CD4-positive, alpha-beta T cell treated with Interferon alpha-2 for 1 hour (primary cell): ENCODE measurements at regions not wholly inside any gene's neighbourhood (a gene's known extent, or its start where the extent isn't known, plus 50 kb on each side); places are given as distances from the start of the nearest gene placed in this dataset.

ENCODE experiments used
- DNase-seq, 2 donors: peaks; one replicate each; pipeline ENCODE4 v3.0.0-alpha.2; 2020 to 2022

DNA sequence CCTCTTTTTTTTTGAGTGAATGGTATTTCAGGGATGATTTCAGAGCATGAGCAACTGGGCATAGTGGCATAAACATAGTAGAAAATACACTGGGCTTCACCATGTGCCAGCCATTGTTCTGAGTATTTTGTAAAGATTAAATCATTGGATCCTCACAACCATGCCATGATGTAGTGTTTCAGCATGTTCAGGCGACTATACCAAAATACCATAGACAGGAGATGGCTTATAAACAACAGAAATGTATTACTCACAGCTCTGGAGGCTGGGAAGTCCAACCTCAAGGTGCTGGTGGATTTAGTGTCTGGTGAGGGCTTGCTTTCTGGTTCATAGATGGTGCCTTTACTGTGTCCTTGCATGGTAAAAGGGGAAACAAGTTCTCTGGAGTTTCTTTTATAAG is 101.5 kb upstream of the KL start:
- DNase-seq = no peak

DNA sequence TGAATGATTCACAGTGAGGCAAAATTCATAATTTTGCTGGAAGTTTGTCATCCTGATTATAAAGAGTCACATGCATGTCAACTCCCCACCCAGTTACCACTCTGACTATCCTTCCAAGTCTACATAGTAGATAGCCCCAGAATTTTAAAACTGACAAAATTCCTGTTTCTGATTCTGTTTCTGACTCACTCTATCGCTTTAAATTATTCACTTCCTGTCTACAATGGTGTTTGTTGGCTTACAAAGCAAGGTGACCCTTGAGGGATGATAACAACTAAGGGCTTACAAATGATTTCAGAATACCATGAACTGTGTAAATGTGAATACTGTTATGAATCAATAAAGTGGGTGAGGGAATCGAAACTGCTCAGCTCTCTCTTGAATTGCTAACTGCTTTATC is 98.7 kb upstream of the KL start:
- no peak for DNase-seq

DNA sequence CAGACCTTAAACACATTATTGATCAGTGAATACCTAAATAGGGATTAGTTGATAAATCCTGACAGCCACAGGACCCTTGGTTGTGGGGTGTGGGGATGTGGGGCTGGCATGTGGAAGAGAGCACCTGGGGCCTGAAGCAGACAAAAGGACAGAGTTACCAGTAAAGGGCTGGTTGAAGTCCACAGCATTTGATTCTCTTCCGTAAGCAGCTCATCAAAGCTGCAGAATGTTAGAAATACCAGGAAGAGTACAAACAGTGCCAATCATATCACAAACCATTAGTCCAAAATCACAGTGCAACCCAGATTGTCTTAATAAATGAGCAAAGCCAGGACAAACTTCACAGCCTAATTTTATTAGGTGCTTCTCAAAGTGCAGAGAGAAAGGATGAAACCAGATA is 92.5 kb upstream of the KL start:
- no peak for DNase-seq

DNA sequence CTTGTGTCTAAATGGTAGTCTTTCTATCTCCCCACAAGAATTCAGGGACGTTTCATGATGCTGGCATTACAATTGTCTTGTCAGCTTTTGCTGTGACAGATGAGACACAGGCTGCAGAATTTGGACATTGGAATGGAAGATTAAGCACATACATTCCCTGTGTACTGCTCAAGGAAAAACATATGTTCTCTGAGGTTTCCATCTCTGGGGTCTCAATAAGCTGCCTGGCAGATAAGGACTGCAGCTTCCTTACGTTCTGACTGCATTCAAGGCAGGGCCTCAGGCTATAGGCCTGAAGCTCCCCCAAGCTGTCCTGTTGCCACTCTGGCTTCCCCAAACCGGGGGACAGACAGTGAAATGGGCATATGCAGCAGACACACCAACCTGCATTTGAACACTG is 91.3 kb upstream of the KL start:
- no peak for DNase-seq

DNA sequence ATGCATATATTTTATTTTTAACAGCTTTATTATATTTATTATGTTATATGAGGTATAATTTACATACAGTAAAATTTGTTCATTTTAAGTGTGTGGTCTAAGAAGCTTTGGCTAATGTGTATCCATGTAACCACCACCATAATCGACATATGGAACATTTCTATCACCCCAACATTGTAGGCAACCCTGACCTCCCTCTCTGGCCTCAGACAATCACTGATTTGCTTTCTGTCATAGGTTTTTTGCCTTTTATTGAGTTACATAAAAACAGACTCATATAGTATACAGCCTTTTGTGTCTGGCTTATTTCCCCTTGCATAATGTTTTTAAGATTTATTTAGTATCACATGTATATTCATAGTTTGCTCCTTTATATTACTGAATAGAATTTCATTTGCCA is 90.7 kb upstream of the KL start:
- DNase-seq = no peak

DNA sequence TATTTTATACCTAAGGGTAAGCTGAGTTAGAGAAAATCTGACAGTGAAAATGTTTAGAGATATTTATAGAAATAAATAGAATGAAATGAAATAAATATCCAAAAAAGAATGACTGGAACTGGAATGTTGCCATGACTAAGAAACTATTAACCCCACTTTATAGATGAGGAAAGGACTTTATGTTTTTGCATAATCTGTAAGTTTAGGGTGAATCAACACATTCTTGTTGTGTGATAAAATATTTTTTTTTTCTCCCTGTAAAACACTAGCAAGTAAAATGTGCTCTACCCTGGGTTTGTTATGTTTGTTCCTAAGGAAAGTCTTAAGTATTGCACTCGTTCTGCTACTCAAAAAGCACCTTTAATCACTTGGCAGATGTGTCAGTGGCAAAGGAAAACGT is 83.8 kb upstream of the KL start:
- DNase-seq = no peak

DNA sequence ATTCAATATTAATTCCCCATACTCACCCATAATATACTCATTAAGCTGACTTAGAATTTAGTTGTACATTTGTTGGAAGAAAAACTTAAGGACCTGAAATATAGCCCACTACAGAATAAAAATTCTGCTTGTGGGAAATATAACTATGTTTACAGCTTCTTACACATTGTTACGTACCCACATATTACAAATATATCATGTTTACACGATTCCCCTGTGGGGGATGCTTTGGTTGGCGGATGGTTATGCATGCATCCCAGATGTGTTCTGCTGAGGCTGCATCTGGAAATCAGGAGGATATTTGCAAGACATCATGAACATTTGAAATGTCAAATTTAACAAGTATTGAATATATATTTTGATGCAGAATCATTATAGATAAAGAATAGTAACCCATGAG is 79.5 kb upstream of the KL start:
- no peak for DNase-seq

DNA sequence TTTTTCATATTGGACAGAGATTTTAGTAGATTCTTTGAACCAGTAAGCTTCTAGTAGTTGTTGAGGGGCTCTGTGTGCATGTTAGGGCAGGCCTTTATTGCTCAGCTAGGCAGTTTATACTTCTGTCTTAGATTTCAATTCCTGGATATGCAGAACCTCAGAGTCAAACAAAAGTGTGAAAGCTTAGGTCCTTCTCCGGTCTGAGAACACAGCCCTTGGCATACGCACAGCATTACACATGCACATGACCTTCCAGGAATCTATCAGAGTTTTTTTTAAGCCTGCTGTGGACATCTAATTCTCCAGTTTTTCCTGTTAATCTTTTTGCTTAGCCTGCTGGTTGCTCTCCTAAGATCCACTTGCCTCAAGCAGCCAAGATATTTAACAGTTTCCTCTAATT is 77.9 kb upstream of the KL start:
- DNase-seq = no peak

DNA sequence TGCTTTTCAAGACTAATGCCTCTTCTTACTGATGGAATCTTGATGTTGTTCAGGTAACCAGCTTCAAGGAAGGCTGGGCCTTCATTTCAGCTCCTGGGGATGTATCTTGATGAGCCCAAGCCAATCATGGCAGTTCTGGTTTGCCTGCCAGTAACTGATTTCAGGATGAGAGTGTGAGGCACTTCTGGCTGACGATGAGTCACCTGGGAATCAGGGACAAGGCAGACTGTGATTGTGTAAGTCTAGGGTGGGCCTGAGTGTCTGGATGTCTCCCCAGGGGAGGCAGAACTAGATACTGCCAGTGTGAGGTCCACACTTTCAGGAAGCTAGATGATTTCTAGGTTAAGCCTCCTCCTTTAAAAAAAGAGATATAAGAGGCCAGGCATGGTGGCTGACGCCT is 77.3 kb upstream of the KL start:
- no peak for DNase-seq

DNA sequence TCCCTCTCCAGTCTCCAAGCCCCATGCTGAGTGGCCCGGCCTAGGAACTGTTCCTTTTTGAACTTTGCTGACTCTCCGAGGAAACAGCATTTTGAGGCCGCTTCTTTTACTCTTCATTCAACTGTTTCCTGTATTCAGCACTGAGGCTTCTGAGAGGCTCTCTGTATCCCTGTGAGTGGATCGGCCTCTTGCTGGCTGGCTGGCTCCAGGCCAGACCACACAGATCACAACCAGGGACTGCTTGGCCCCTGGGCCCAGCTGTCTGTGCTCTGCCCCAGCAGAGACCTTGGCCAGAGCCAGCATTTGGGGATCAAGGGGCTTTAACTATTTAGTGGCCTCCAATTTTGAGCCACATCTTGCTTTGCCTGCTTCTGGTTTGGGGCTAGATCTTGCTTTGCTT is 75.6 kb upstream of the KL start:
- no peak for DNase-seq

DNA sequence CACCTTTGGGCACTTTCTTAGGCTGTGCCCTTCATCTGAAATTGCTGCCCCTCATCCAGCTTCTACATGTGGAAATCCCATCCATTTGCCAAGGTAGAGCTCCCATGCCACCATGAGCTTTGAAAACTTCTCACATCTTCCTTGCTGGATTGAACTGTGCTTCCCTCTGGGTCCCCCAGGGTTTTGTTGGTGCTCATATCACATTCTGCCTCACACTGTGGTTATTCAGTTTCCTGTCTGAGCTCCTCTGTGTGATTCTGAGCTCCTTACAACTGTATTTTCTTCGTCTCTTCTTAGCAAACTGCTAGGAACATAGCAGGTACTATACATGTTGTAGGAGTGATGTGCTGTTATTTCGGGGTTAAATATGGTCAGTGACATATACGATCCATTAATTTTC is 74.9 kb upstream of the KL start:
- DNase-seq = no peak

DNA sequence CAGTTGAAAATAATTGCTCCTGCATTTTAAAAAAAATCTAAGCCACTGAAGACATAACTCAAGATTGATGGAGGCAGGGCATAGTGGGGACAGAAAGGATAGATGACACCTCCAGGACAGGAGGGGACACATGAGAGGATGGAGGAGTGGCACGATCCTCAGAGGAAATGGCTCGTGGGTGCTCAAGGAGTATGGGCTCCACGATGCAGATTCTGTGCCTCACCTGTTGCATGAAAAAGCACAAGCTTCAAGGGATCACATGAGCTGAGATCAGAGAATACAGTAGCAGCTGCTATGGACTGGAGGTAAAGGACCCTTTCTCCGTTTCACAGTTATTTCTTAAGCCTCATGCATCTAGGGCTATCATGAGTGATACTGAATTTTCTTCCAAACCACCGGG is 69.7 kb upstream of the KL start:
- no peak for DNase-seq

DNA sequence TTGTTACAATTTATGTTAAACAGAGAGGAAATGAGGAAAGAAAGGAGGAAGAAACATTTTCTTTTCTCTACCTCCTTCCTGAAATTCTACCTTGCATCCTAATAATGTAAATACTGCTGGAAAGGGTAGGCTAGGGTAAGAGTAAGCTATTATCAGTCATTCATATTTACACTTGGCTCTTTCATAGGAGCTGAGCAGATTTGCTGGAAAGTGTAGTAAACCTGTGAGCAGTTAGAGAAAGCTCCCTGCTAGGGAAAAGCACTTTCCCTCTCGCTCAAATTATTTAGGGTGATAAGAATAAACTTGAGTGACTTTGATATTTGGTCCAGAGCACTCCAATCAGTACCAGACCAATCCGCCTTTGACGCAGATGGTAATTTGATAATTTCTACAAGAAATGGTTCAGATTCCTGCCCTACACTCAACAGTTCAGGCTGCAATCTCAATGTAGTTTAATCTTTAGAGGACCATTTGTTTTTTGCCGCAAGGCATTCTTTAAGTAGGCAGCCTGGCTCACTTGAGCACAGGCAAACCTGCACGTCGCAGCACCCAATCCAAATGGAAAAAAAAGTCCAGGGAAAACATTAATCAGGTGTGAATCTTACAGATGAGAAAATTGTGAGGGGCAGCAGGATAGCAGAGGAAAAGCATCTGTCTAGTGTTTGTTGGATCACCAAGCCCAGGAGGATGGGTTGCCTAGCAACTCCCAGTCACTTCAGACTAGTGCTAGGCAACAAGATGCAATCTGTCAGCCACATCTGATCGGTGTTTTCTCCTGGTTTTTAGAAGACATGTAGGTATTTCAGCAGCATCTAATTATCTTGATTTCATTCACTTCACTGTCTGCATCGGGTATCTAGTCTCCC is 68.6 kb upstream of the KL start:
- DNase-seq = no peak

DNA sequence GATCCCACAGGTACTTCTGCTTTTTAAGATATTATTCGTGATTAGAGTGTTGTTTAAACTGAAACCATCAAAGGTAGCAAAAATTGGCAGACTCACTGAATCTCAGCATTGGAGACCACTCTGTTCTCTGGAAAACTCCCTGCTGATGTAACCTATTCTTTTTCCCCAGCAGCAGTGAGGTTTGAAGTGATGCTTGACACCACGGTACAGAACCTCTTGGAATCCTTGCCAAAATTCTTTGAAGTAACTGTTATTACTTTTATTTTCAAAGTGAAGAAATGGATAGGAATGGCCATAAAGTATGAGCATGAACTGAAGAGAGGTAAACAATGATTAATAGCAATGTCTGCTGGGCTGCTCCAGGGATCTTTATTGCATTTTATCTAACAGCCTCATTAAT is 66.4 kb upstream of the KL start:
- DNase-seq = no peak

DNA sequence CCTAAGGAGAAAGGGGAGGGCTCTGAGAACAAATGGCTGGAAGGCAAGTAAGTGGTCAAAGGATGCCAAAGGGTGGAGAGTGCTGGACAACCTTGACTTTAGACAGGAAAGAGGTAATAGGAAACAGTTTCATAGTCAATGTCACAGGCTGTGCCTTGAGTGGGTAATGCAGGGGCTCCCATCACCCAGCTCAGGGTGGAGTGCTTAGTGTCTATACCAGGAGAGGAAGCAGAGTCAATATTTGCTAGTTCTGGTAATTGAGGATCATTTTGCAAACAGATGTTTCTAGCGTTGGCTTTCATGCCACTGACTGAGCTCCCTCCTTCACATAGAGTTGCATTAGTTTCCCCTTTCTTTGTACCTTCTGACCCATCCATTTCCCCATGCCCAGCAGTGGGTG is 64.6 kb upstream of the KL start:
- no peak for DNase-seq

DNA sequence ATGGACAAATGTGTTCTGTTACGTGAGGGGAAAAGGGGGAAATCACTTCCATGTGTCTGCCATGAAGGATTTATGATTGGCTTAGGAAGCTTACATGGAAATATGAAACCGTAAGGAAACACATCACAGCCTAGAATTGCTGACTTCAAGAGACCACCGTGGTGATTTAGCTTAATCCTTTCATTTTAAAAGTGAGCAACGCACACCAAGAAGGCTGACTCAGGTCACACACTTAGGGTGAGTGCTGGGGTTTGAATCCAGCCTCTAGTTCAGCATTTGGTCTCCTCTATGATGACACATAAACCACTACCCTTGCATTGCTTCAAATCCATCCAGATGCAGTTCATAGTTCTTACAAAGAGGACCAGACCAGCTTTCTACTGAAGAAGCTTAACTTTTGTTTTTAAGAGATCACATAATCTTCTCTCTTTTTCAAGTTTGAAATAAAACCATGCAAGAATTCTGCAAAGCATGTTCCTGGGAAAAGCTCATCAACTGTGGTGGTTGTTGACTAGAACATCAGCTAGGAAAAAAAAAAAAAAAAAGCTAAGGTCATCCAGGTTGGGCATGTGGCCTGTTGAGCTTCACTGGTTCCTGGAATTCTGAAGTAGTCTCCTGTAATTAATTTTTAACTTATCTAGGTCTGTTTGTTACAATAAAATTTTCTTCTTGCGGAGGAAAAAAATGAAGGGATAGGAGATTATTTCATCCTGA is 60.2 kb upstream of the KL start:
- no peak for DNase-seq

DNA sequence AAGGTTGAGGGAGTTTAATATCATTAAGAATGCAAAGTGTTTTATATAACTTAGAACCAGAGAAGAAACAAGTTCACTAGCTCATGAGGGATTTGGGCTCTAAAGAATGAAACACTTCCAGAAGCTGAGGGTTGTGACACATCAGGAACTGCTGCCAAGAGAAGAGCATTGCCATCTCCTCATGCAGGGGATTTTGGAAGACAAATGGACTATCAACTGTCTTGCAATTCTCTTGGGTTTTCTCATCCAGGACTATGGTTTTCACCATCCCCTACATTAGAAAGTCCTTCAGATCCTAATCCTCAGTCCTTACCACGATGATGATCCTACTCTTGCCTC is 59.7 kb upstream of the KL start:
- DNase-seq = no peak

DNA sequence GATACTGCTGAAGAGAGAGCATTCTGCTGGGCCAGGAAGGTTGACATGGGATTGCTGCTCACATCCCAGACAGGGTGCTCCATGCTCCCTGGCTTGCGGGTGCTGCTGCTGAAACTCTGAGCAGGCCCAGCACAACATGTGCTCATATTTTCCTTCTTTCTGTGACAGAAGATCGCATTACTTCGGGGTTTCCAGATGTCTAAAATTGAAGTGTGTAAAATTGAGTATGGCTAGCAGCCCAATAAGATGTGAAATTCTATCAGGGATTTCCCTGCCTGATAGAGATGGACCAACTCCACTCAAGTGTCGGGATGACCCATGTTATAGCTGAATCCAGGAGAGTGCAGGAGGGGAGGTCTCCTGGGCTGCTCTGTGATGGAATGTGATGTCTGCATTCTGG is 55.6 kb upstream of the KL start:
- no peak for DNase-seq

DNA sequence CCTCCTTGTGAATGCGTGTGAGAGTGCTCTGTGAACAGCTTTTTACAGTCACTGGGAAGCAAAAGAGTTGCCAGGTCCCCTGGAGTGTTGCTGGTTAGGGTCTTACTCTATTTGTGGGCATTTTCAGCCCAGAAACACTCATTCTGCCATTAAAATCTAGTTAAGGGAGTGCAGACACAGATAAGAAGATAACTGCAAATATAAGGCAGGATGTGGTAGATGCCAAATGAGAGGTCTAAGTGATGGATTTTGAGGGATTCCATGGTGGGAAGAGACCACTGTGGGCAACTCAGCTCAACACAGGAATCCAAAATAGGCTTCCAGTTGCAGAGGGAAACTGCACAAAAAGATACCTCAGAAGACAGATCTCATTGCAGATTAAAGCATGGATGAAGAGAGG is 54.5 kb upstream of the KL start:
- no peak for DNase-seq

DNA sequence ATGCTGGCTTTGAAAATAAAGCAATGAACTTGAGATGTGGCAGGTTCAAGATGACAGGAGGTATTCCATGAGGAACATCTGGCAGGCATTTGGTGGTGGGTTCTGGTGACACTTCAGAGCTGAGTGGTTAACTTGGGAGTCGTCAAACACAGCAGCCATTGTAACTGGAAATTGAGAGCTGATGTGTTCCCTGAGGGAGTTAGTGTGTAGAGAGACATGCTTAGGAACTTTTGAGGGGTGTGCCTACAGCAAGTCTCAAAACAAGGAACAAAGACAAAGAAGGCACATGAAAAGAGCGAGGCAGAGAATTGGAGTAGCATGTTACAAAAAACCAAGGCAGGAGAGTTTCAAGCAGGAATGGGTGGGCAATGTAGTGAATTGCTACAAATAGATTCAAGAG is 53.9 kb upstream of the KL start:
- no peak for DNase-seq

DNA sequence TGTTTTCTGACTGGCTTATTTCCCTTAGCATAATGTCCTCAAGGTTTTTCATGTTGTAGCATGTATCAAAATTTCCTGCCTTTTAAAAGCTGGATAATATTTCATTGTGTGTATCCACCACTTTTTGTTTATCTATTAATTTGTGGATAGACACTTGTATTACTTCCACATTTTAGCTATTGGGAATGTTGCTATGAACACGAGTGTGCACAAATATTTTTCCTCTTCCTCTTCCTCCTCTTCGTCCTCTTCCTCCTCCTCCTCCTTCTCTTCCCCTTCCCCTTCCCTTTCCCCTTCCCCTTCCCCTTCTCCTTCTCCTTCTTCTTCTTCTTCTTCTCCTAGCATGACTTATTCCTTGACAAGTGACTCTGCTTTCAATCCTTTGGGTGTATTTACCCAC is 51.2 kb upstream of the KL start:
- DNase-seq = no peak
